Immature natural killer cell (primary cell): ENCODE measurements at regions not wholly inside any gene's neighbourhood (a gene's known extent, or its start where the extent isn't known, plus 50 kb on each side); places are given as distances from the start of the nearest gene placed in this dataset.

Experiments used
- DNase-seq, 3 donors: peaks; one replicate each; pipeline ENCODE4 v3.0.0; 2022; ENCODE audit warnings: mixed read lengths in 1 of 3
- H3K27ac Mint-ChIP-seq, 6 donors: one replicate each; pipeline ENCODE4 v1.8.0; 2020; ENCODE audit warnings: mixed read lengths in 6 of 6, mild to moderate bottlenecking in 5 of 6, inconsistent platforms in 4 of 6, moderate library complexity in 3 of 6
- H3K27me3 Mint-ChIP-seq, 3 donors: one replicate each; pipeline ENCODE4 v1.8.0; 2020 to 2021; ENCODE audit warnings: low read depth in 3 of 3, mild to moderate bottlenecking in 3 of 3, mixed read lengths in 3 of 3, moderate library complexity in 3 of 3, inconsistent platforms in 1 of 3
- H3K36me3 Mint-ChIP-seq, 3 donors: one replicate each; pipeline ENCODE4 v1.8.0; 2020; ENCODE audit warnings: mixed read lengths in 3 of 3, inconsistent platforms in 2 of 3, mild to moderate bottlenecking in 2 of 3
- H3K4me1 Mint-ChIP-seq, 2 donors: one replicate each; pipeline ENCODE4 v1.8.0; 2020; ENCODE audit warnings: inconsistent platforms in 2 of 2, mild to moderate bottlenecking in 2 of 2, mixed read lengths in 2 of 2, moderate library complexity in 1 of 2
- H3K4me3 Mint-ChIP-seq, 5 donors: one replicate each; pipeline ENCODE4 v1.8.0; 2020; ENCODE audit warnings: mild to moderate bottlenecking in 5 of 5, mixed read lengths in 5 of 5, inconsistent platforms in 3 of 5, moderate library complexity in 3 of 5
- H3K9me3 Mint-ChIP-seq, 6 donors: one replicate each; pipeline ENCODE4 v1.8.0; 2020; ENCODE audit warnings: mild to moderate bottlenecking in 6 of 6, mixed read lengths in 6 of 6, inconsistent platforms in 4 of 6, moderate library complexity in 3 of 6

DNA sequence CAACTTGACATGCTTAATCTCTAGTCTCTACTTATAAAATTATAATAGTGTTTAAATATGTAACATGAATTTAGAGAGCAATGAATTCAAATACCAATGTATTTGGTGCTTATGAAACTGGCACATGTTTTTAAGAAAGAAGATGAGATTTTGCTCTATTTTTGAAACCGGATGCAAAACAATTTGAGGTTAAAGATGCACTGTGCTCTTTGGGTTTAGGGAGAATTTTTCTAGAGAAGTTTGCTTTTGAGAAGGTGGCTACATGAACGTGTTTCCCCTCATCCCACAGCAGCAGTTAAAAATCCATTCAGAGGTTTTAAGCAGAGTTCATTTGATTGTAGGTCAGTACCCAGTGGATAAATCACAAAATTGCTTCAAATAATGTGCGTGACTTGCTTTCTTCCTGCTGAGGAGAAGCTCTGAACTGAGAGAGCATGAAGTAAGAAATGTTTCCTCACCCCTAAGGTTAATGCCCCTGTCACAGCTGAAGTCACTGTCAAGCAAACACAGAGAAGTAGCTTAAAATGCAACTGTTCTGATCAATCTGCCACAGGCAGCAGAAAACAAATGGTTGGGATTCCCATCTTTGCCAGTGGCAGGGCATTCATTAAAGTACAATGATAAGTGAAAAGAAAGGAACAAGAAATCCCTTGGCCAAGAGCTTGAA is 241.9 kb upstream of the SYT1 start:
- Mint-ChIP-seq H3K4me1 (no peaks in the 10 kb centered on the region), H3K4me3 (no peak overlapping the region), H3K9me3 (peaks cover 12 to 35% (median 16%) of the 10 kb centered on the region in 6 donors), H3K27ac (no peak overlapping the region), H3K36me3 (no peaks in the 10 kb centered on the region), H3K27me3 (no peaks in the 10 kb centered on the region)
- no peak for DNase-seq

DNA sequence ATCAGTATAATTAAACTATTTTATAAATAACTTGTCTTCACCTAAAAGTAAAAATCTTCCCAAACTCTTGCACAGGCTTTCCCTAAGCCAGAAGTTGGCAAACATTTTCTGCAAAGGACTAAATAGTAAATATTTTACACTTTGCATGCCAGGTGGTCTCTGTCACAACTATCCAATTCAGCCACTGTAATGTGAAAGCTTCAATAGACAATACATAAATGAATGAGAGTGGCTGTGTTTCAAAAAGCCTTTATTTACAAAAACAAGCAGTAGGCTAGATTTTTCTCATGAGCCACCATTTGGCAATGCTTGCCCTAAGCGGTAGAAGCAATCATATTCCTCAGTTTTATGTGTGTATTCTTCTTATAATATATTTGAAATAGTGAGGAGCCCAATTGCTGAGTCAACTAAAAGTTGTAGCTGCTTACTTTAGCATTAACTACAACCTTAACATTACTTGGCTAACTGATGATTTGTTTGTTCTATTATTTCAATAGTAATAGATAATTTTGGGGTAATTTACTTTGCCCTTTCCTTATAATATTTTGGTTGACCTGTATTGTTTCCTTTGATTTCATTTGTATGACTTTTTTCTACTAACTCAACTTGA is 236.0 kb upstream of the SYT1 start:
- Mint-ChIP-seq H3K9me3 (peaks cover 4 to 33% (median 14%) of the 10 kb centered on the region in 6 donors), H3K27ac (no peak overlapping the region), H3K36me3 (no peaks in the 10 kb centered on the region), H3K27me3 (no peaks in the 10 kb centered on the region), H3K4me1 (no peaks in the 10 kb centered on the region), H3K4me3 (no peak overlapping the region)
- DNase-seq = no peak

DNA sequence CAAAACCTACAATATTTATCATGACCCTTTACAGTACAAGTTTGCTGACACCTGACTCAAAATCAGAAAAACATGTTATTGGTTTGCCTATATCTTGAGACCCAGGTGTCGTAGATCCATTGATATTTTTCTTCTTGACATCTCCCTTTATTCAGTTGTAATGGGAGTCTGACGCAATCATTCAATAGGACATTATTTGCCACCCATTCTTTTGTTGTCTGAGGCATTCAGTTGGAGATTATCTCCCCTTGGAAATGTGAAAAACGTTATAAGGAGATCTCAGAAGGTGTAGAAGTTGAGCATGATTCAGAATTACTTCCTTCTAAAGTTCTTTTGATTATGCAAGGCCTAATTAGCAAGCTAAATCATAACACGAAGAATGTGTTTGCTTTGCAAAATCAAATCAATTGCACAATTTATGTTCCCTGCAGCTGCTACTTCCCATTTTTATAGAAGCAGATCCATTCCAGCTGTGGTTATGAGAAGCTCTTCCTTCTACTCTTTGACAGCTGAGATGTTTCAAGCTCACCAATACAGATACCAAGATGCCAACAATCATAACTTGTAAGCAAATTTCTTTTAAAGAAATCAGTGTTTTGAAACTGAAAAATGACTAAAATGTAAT is 228.2 kb upstream of the SYT1 start:
- Mint-ChIP-seq H3K4me1 (no peaks in the 10 kb centered on the region), H3K9me3 (peaks cover 0 to 18% (median 3%) of the 10 kb centered on the region in 6 donors), H3K27ac (no peak overlapping the region), H3K36me3 (no peaks in the 10 kb centered on the region), H3K4me3 (no peak overlapping the region), H3K27me3 (no peaks in the 10 kb centered on the region)
- DNase-seq = no peak

DNA sequence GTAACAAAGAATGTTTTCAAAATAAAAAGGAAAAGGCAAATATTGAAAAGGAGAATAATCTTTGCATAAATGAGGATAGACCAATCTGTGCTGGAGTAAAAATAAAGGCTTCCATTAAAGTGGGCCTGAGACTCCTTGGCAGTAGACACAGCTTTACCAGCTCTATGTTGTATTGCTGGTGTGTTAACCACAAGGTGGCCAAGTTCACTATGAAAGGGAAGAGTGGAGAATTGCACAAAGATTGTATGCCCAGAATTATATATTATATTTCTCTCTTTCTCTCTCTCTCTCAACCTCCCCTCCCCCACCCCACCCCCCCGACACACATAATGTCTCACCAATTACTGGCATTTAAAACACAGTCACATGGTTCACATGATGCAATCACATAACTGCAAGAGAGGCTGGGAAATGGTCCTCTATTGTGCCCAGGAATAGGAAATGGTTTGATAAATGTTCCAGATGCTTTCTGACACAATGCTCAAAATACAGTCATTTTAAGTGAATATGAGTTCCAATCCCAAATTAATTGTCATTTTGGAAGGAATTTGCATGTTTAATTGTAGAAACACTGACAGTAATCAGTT is 222.6 kb upstream of the SYT1 start:
- no peaks in the 10 kb centered on the region for H3K36me3 Mint-ChIP-seq
- DNase-seq = no peak
- no peaks in the 10 kb centered on the region for H3K27me3 Mint-ChIP-seq
- no peak overlapping the region for H3K27ac Mint-ChIP-seq
- no peaks in the 10 kb centered on the region for H3K4me1 Mint-ChIP-seq
- H3K9me3 Mint-ChIP-seq = peaks cover 2 to 13% (median 4%) of the 10 kb centered on the region in 6 donors
- no peak overlapping the region for H3K4me3 Mint-ChIP-seq

DNA sequence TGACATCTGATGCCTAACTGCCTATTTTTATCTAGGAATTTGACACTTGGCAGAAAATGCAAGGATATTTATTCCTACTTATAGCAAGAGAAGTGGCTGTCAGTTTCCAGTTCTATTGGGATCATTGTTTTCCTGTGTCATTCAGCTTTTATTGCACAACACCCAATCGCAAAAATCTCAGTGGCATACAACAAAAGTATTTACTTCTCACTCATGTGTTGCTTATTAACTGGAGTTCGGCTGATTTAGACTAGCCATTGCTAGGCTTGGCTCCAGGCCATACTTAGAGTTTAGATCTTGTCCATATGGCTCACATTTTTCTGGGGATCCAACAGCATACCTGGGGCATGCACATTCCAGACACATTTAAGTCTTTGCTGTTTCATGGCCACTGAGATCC is 218.6 kb upstream of the SYT1 start:
- peaks cover 3 to 28% (median 8%) of the 10 kb centered on the region in 6 donors for H3K9me3 Mint-ChIP-seq
- no peak for DNase-seq
- no peaks in the 10 kb centered on the region for H3K4me1 Mint-ChIP-seq
- no peaks in the 10 kb centered on the region for H3K36me3 Mint-ChIP-seq
- no peak overlapping the region for H3K4me3 Mint-ChIP-seq
- no peak overlapping the region for H3K27ac Mint-ChIP-seq
- H3K27me3 Mint-ChIP-seq = no peaks in the 10 kb centered on the region

DNA sequence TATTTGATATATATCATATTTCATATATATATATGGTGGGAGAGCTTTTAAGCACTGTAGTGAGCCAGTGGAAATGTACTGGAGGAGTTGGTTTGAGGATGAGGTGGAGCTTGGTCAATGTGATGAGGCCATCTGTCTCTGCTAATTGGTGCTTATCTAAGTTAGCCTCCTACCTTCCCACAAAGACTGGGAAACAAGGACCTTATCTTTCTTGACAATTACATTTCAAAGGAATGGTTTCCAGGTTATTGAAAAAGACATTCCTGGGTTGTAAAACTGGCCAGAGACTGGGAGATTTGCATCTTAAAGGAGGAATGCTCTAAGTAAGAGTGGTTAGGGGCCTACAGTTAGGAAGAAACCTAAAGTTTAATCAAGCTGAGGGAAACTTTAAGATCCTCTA is 212.8 kb upstream of the SYT1 start:
- H3K27me3 Mint-ChIP-seq = peaks cover 0 to 2% (median 0%) of the 10 kb centered on the region in 3 donors
- no peak overlapping the region for H3K4me3 Mint-ChIP-seq
- DNase-seq = no peak
- H3K36me3 Mint-ChIP-seq = no peaks in the 10 kb centered on the region
- no peaks in the 10 kb centered on the region for H3K4me1 Mint-ChIP-seq
- H3K27ac Mint-ChIP-seq = no peak overlapping the region
- peaks cover 4 to 43% (median 11%) of the 10 kb centered on the region in 6 donors for H3K9me3 Mint-ChIP-seq

DNA sequence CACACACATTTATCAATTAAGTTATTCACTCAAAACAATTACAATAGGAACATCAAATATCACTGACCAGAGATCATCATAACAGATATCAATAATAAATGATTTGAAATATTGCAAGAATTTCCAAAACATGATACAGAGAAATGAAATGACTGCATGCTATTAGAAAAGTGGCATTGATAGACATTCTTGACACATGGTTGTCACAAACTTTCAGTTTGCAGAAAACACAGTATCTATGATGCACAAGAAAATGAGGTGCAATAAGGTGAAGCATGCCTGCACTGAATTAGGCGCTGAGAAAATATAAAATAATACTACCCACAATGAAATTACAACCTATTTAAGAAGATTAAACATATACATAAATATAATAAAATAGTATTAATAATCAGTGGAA is 198.0 kb upstream of the SYT1 start:
- no peaks in the 10 kb centered on the region for H3K4me1 Mint-ChIP-seq
- H3K27ac Mint-ChIP-seq = no peak overlapping the region
- no peak overlapping the region for H3K4me3 Mint-ChIP-seq
- peaks cover 6 to 16% (median 9%) of the 10 kb centered on the region in 6 donors for H3K9me3 Mint-ChIP-seq
- no peaks in the 10 kb centered on the region for H3K36me3 Mint-ChIP-seq
- H3K27me3 Mint-ChIP-seq = peaks cover 0 to 3% (median 1%) of the 10 kb centered on the region in 3 donors
- no peak for DNase-seq

DNA sequence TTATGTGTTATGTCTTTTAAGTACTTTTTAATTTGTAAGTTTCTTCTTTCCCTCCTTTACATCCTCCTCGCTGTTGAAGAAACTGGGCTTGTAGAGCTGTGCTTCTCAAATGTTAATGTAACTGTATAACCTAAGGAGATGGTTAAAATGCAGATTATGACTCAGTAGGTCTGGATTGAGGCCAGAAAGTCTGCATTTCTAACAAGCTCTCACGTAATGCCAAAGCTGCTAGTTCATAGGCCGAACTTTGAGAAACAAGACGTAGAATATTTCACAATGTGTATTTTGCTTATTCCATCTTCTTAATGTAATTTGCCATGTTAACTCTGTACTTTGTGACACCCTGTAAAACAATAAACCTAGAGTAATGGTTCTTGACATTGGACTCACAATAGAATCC is 193.3 kb upstream of the SYT1 start:
- Mint-ChIP-seq H3K27me3 (peaks cover 0 to 2% (median 1%) of the 10 kb centered on the region in 3 donors), H3K9me3 (peaks cover 4 to 20% (median 9%) of the 10 kb centered on the region in 6 donors), H3K27ac (no peak overlapping the region), H3K36me3 (no peaks in the 10 kb centered on the region), H3K4me1 (no peaks in the 10 kb centered on the region), H3K4me3 (no peak overlapping the region)
- no peak for DNase-seq

DNA sequence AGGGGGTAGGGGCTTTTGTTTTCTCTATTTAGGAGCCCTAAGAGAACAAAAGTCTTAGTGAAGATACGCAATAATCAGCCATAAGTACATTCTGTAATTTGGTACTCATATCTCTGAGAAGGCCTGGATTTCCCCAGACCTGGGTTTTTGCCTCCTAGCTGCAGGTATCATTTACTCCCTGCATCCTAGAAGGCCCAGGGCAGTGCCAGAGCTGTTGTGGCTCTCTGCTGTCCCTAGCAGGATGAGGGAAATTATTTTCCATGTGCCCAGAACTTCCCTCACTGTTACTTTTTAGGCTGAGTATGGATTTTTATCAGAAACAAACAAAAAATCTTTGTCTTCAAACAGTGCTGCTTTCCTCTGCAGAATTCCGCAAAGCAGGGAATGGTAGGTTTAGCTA is 192.5 kb upstream of the SYT1 start:
- Mint-ChIP-seq H3K4me3 (no peak overlapping the region), H3K4me1 (no peaks in the 10 kb centered on the region), H3K9me3 (peaks cover 4 to 24% (median 8%) of the 10 kb centered on the region in 6 donors), H3K27ac (no peak overlapping the region), H3K27me3 (peaks cover 0 to 2% (median 1%) of the 10 kb centered on the region in 3 donors), H3K36me3 (no peaks in the 10 kb centered on the region)
- DNase-seq = no peak

DNA sequence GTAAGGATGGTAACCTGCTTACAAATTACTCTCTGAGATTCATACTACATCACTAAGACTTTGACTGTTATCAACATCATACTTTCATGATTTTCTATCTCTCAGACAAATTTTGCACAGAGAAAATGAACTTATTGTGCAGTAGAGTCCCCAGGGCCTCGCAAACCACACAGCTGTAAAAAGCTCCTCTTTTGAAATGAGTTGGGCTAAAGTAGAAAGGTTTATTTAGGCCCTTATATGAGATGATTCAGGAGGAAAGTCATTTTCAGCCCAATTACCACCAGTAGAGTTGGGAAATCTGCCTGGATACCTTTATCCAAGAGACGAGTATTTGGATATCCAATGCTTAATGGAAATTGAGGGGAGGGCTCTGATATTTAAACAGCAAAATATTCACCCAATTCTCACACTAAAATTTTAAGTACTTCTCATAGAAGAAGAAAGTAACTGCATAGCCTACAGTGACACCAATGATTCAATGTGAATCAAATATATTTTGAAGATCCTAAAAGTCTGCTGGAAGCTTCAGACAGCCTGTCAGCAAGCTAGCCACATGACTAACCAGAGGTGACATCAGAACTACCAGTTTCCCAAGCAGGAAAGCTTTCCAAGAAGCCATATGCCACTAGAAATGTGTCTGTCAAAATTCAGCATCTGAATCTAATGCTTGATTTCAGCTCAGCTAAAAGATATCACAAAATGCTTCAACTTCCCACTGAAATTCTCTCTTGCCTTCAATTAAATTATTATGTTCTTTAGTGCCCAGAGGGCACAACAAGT is 190.1 kb upstream of the SYT1 start:
- H3K27ac Mint-ChIP-seq = no peak overlapping the region
- peaks cover 0 to 2% (median 1%) of the 10 kb centered on the region in 3 donors for H3K27me3 Mint-ChIP-seq
- H3K36me3 Mint-ChIP-seq = no peaks in the 10 kb centered on the region
- peaks cover under 1 to 23% (median 6%) of the 10 kb centered on the region in 6 donors for H3K9me3 Mint-ChIP-seq
- DNase-seq = no peak
- no peaks in the 10 kb centered on the region for H3K4me1 Mint-ChIP-seq
- H3K4me3 Mint-ChIP-seq = no peak overlapping the region

DNA sequence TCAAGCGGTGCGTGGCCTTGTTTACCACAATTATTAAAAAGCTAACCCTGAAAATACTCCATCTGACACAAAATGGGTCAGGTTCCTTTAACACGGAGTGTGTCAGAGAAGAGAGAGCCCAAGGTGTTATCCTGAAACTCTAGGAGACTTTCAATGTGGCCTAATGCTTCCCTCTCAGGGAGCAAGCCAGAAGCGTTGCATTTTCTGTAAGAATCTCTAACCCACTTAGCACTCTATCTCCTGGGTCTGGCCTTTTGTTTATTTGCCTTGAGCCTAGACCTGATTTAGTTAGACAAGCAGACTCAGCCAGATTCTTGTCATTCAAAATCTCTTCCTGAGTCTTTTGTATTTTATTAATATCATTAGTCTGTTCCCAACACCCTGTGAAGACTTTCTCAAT is 184.0 kb upstream of the SYT1 start:
- Mint-ChIP-seq H3K4me3 (no peak overlapping the region), H3K4me1 (no peaks in the 10 kb centered on the region), H3K36me3 (no peaks in the 10 kb centered on the region), H3K27me3 (no peaks in the 10 kb centered on the region), H3K27ac (no peak overlapping the region), H3K9me3 (peaks cover 0 to 16% (median 3%) of the 10 kb centered on the region in 6 donors)
- DNase-seq = no peak

DNA sequence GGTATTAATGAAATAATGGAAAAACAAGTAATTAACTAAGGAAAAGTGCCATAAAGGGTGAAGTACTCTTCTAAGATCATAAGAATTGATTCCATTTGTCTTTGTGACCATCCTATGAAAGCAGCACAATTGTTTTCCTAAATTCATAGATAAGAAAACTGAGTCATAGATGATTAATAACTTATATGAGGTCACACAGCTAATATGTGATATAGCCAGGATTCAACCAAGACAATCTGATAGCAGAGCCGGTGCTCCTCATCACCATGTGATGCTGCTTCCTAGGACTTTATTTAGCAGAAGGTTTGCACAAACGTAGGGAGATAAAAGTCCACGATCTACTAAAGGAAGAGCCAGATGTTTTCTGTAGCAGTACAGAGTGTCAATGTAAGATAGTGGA is 181.5 kb upstream of the SYT1 start:
- Mint-ChIP-seq H3K36me3 (no peaks in the 10 kb centered on the region), H3K27me3 (no peaks in the 10 kb centered on the region), H3K9me3 (peaks cover 1 to 18% (median 3%) of the 10 kb centered on the region in 6 donors), H3K4me1 (no peaks in the 10 kb centered on the region), H3K4me3 (no peak overlapping the region), H3K27ac (no peak overlapping the region)
- no peak for DNase-seq

DNA sequence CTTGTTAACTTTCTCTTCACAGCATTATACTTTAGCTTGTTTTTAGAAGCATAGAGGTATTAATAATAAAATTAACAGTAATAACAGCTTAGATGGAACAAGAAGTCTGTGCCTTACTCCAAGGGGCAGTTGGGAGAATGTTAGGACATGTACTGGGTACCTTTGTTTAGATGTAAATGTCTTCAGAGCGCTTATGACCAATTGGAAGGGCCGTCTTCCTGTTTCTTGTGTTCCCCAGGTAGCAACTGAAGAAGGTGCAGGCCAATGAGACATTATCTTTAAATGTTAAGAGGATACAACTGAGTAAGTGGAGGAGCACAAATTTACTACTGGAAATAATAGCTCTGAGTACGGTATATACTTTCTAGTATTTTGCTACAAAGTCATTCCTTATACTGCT is 180.9 kb upstream of the SYT1 start:
- H3K4me1 Mint-ChIP-seq = no peaks in the 10 kb centered on the region
- DNase-seq = no peak
- no peak overlapping the region for H3K27ac Mint-ChIP-seq
- peaks cover 0 to 4% (median 0%) of the 10 kb centered on the region in 3 donors for H3K36me3 Mint-ChIP-seq
- no peak overlapping the region for H3K4me3 Mint-ChIP-seq
- H3K9me3 Mint-ChIP-seq = peaks cover 1 to 24% (median 6%) of the 10 kb centered on the region in 6 donors
- no peaks in the 10 kb centered on the region for H3K27me3 Mint-ChIP-seq
